Right lobe of liver (tissue), 4 donors: ENCODE measurements at regions not wholly inside any gene's neighbourhood (a gene's known extent, or its start where the extent isn't known, plus 50 kb on each side); places are given as distances from the start of the nearest gene placed in this dataset.
"Not testable (repeated sequence)": the region's sequence is repeated elsewhere in the genome, so short reads cannot be mapped to it uniquely, and the experiment has no call there.

Experiments used
- POLR2A ChIP-seq: fragments of 450-650 bp; IDR thresholded peaks from one replicate; pipeline ENCODE4 v1.6.1; 2017; ENCODE audit warnings: antibody characterized with exemption, mild to moderate bottlenecking
- TF ChIP-seq, protein P1 (sequence below), 4 donors: fragments of 200-600 bp in 3 of 4; fragments of 450-650 bp in 1 of 4; IDR thresholded peaks; one replicate each; pipeline versions ENCODE4 v1.5.1 to v1.8.0; 2016 to 2022; ENCODE audit warnings: antibody characterized with exemption in 4 of 4, mild to moderate bottlenecking in 2 of 4
- donor health status: DM: no; HTN: no; CAD: no.
- donor health status: DM: no; HTN: no; CAD: no.
- donor health status: DM: no; HTN: yes; CAD: no.

DNA sequence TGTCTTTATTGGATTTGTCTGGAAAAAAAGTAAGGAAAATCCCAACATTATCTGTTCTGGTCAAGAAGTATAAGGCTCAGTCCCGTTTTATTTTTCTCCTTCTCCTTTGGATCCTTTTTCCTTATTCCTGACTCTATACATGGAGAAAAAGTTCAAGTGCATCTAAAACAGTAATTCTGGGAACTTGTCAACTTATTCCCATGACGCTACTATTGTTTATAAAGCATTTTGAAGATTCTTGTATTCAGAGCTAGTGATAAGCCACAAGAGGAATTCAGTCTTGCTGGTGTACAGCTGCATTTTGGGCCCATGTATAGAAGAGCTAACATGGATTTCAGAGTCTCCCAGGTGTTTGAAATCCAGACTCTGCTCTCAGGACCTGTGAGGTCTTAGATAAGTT lies 5278.1 kb upstream of the TPTE start:
- TF ChIP-seq, protein P1, sequence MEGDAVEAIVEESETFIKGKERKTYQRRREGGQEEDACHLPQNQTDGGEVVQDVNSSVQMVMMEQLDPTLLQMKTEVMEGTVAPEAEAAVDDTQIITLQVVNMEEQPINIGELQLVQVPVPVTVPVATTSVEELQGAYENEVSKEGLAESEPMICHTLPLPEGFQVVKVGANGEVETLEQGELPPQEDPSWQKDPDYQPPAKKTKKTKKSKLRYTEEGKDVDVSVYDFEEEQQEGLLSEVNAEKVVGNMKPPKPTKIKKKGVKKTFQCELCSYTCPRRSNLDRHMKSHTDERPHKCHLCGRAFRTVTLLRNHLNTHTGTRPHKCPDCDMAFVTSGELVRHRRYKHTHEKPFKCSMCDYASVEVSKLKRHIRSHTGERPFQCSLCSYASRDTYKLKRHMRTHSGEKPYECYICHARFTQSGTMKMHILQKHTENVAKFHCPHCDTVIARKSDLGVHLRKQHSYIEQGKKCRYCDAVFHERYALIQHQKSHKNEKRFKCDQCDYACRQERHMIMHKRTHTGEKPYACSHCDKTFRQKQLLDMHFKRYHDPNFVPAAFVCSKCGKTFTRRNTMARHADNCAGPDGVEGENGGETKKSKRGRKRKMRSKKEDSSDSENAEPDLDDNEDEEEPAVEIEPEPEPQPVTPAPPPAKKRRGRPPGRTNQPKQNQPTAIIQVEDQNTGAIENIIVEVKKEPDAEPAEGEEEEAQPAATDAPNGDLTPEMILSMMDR (IDR thresholded peaks at IDR 0.05), result not testable (repeated sequence)
- not testable (repeated sequence) for TF ChIP-seq POLR2A
